ENCODE measurements at regions not wholly inside any gene's neighbourhood (a gene's known extent, or its start where the extent isn't known, plus 50 kb on each side); places are given as distances from the start of the nearest gene placed in this dataset.
"Not testable (repeated sequence)": the region's sequence is repeated elsewhere in the genome, so short reads cannot be mapped to it uniquely, and the experiment has no call there.

- not testable (repeated sequence) for TF ChIP-seq CTCF (IDR thresholded peaks at IDR 0.05); EZH2 (IDR thresholded peaks at IDR 0.05; ENCODE audit: borderline replicate concordance, insufficient read depth, low read depth, low read length, poor library complexity, severe bottlenecking)
These were observed 101.0 kb upstream of the KCNG1 start for GRCh38 chr20:51123887-51124286.
